ENCODE measurements at regions not wholly inside any gene's neighbourhood (a gene's known extent, or its start where the extent isn't known, plus 50 kb on each side); places are given as distances from the start of the nearest gene placed in this dataset.

- TF ChIP-seq IRF2 (CRISPR knock-in tag; IDR thresholded peaks at IDR 0.05; ENCODE audit: borderline replicate concordance, low read depth) (no peak), HMGXB4 (CRISPR knock-in tag; IDR thresholded peaks at IDR 0.05) (no peak), ZNF317 (CRISPR knock-in tag; IDR thresholded peaks at IDR 0.05; ENCODE audit: borderline replicate concordance, low read depth) (no peak), NFATC4 (CRISPR knock-in tag; IDR thresholded peaks at IDR 0.05) (no peak), ZNF281 (CRISPR knock-in tag; IDR thresholded peaks at IDR 0.05) (no peak), TCF7 (CRISPR knock-in tag; IDR thresholded peaks at IDR 0.05; ENCODE audit: low read depth) (no peak)
These were observed 734.7 kb upstream of the NR2F2 start (continued) for GRCh38 chr15:95595759-95596158.

- Mint-ChIP-seq H3K27me3 (ENCODE audit: low read depth) (no peaks in the 10 kb centered on the region), H3K4me3 (no peak overlapping the region), H3K4me1 (peaks cover 23% of the 10 kb centered on the region), H3K36me3 (no peaks in the 10 kb centered on the region; the same call in 1 of the 2 replicates), H3K27ac (peak overlapping the region; percentile 27; the same call in 1 of the 2 replicates), H3K9me3 (peaks cover 9% of the 10 kb centered on the region)
- ChIA-PET POLR2A (no interaction called here), CTCF (no interaction called here)
- ATAC-seq: peak; percentile 99
- peak; percentile 49 for DNase-seq (ENCODE audit: low spot score)
- no peak for TF ChIP-seq MAX (CRISPR knock-in tag; IDR thresholded peaks at IDR 0.05)
- no peak for TF ChIP-seq CDX4 (CRISPR knock-in tag; IDR thresholded peaks at IDR 0.05; ENCODE audit: borderline replicate concordance)
- TF ChIP-seq ATF6 (CRISPR knock-in tag; IDR thresholded peaks at IDR 0.05): no peak
- TF ChIP-seq ZNF425 (CRISPR knock-in tag; conservative IDR thresholded peaks at IDR 0.05): no peak
- no peak for TF ChIP-seq SMAD4 (CRISPR knock-in tag; IDR thresholded peaks at IDR 0.05)
- TF ChIP-seq MXD4 (CRISPR knock-in tag; IDR thresholded peaks at IDR 0.05; ENCODE audit: borderline replicate concordance): no peak
- no peak for TF ChIP-seq IRF1 (CRISPR knock-in tag; IDR thresholded peaks at IDR 0.05)
- no peak for TF ChIP-seq JUN (CRISPR knock-in tag; IDR thresholded peaks at IDR 0.05)
- TF ChIP-seq ZNF512 (CRISPR knock-in tag; IDR thresholded peaks at IDR 0.05; ENCODE audit: borderline replicate concordance): no peak
- no peak for TF ChIP-seq USF2 (CRISPR knock-in tag; IDR thresholded peaks at IDR 0.05)
- TF ChIP-seq ATF1 (CRISPR knock-in tag; IDR thresholded peaks at IDR 0.05): no peak
- no peak for TF ChIP-seq FOXP1 (CRISPR knock-in tag; IDR thresholded peaks at IDR 0.05; ENCODE audit: borderline replicate concordance)
- no peak for TF ChIP-seq ZMAT4 (CRISPR knock-in tag; IDR thresholded peaks at IDR 0.05)
- TF ChIP-seq NFE2L1 (CRISPR knock-in tag; IDR thresholded peaks at IDR 0.05): no peak
- no peak for TF ChIP-seq ATF2 (CRISPR knock-in tag; IDR thresholded peaks at IDR 0.05; ENCODE audit: borderline replicate concordance, low read depth)
These were observed 734.0 kb upstream of the NR2F2 start for GRCh38 chr15:95596496-95596895.
